ENCODE measurements at regions not wholly inside any gene's neighbourhood (a gene's known extent, or its start where the extent isn't known, plus 50 kb on each side); places are given as distances from the start of the nearest gene placed in this dataset.

- TF ChIP-seq POLR2AphosphoS5 (IDR thresholded peaks at IDR 0.05) (peak; percentile 23), EP300 (IDR thresholded peaks at IDR 0.05) (no peak)
- H3K36me3 ChIP-seq: no peaks in the 10 kb centered on the region
- peaks cover 0 to 15% (median 3%) of the 10 kb centered on the region in 3 donors for H3K4me1 ChIP-seq
- no peak for ATAC-seq
- H3K27ac ChIP-seq: peak overlapping the region in 2 of 4 donors; percentile 35 to 58
- no peaks in the 10 kb centered on the region for H3K9me3 ChIP-seq
- no peak overlapping the region for H3K4me3 ChIP-seq
- WGBS, 2 donors (ENCODE audit: low coverage in 1 of 2): 15 to 18% methylated on average over 2 of the region's 2 CpGs
- no peaks in the 10 kb centered on the region for H3K27me3 ChIP-seq
Observed at GRCh38 chr14:80419345-80419744, 208.0 kb upstream of the DIO2 start.

- no peaks in the 10 kb centered on the region for H3K36me3 ChIP-seq
- H3K4me3 ChIP-seq: no peak overlapping the region
- 79 to 88% methylated on average over 4 of the region's 4 CpGs for WGBS, 2 donors (ENCODE audit: low coverage in 1 of 2)
- H3K4me1 ChIP-seq: peaks cover 0 to 15% (median 3%) of the 10 kb centered on the region in 3 donors
- no peak for ATAC-seq
- no peak overlapping the region for H3K27ac ChIP-seq
- TF ChIP-seq POLR2A (IDR thresholded peaks at IDR 0.05) (no peak), POLR2AphosphoS5 (IDR thresholded peaks at IDR 0.05) (no peak), CTCF (IDR thresholded peaks at IDR 0.05) (no peak), EP300 (IDR thresholded peaks at IDR 0.05) (no peak)
- no peaks in the 10 kb centered on the region for H3K9me3 ChIP-seq
- H3K27me3 ChIP-seq: no peaks in the 10 kb centered on the region
Observed at GRCh38 chr14:80415636-80416035, 204.3 kb upstream of the DIO2 start.

- no peak for ATAC-seq
- Histone ChIP-seq H3K36me3 (no peaks in the 10 kb centered on the region), H3K27me3 (no peaks in the 10 kb centered on the region), H3K27ac (no peak overlapping the region), H3K4me1 (peaks cover 0 to 5% (median 0%) of the 10 kb centered on the region in 3 donors), H3K9me3 (no peaks in the 10 kb centered on the region), H3K4me3 (no peak overlapping the region)
- TF ChIP-seq EP300 (IDR thresholded peaks at IDR 0.05): no peak
- no peak for TF ChIP-seq CTCF (IDR thresholded peaks at IDR 0.05)
- TF ChIP-seq POLR2A (IDR thresholded peaks at IDR 0.05): no peak
- TF ChIP-seq POLR2AphosphoS5 (IDR thresholded peaks at IDR 0.05): no peak
- WGBS, 2 donors (ENCODE audit: low coverage in 1 of 2): 80 to 94% methylated on average over 4 of the region's 4 CpGs
Observed at GRCh38 chr14:80414080-80414479, 202.8 kb upstream of the DIO2 start.

- WGBS, 2 donors (ENCODE audit: low coverage in 1 of 2): 89 to 100% methylated on average over 1 of the region's 1 CpG
- H3K9me3 ChIP-seq: no peaks in the 10 kb centered on the region
Observed at GRCh38 chr14:80404413-80404812, 193.1 kb upstream of the DIO2 start.

GRCh38 chr14:80403036-80403435 lies 191.7 kb upstream of the DIO2 start:
- peaks cover 0 to 12% (median 0%) of the 10 kb centered on the region in 3 donors for H3K9me3 ChIP-seq
- no peak overlapping the region for H3K4me3 ChIP-seq
- H3K36me3 ChIP-seq: no peaks in the 10 kb centered on the region
- no peak for ATAC-seq
- H3K27ac ChIP-seq: no peak overlapping the region
- no peaks in the 10 kb centered on the region for H3K4me1 ChIP-seq
- TF ChIP-seq POLR2A (IDR thresholded peaks at IDR 0.05) (no peak), CTCF (IDR thresholded peaks at IDR 0.05) (no peak), POLR2AphosphoS5 (IDR thresholded peaks at IDR 0.05) (no peak), EP300 (IDR thresholded peaks at IDR 0.05) (no peak)
- no peaks in the 10 kb centered on the region for H3K27me3 ChIP-seq
- WGBS, 2 donors (ENCODE audit: low coverage in 1 of 2): 89 to 100% methylated on average over 1 of the region's 1 CpG

More at GRCh38 chr14:80404413-80404812, 193.1 kb upstream of the DIO2 start:
- H3K27ac ChIP-seq: no peak overlapping the region
- TF ChIP-seq EP300 (IDR thresholded peaks at IDR 0.05): no peak
- no peak for TF ChIP-seq POLR2A (IDR thresholded peaks at IDR 0.05)
- no peak for TF ChIP-seq CTCF (IDR thresholded peaks at IDR 0.05)
- TF ChIP-seq POLR2AphosphoS5 (IDR thresholded peaks at IDR 0.05): no peak
- H3K4me1 ChIP-seq: no peaks in the 10 kb centered on the region
- no peak overlapping the region for H3K4me3 ChIP-seq
- no peaks in the 10 kb centered on the region for H3K36me3 ChIP-seq
- ATAC-seq: no peak
- H3K27me3 ChIP-seq: no peaks in the 10 kb centered on the region
